HG03159 (cell line): ENCODE measurements at regions not wholly inside any gene's neighbourhood (a gene's known extent, or its start where the extent isn't known, plus 50 kb on each side); places are given as distances from the start of the nearest gene placed in this dataset.

ENCODE experiments used
- ATAC-seq: cut with Tn5 transposase; IDR thresholded peaks from one replicate; pipeline ENCODE4 v1.9.1; 2021; ENCODE audit warnings: mild to moderate bottlenecking, moderate library complexity; ENCODE audit not compliant: unreplicated experiment

GRCh38 chr15:39286706-39287105 lies 294.2 kb upstream of the THBS1 start:
- no peak for ATAC-seq

- no peak for ATAC-seq
These were observed 293.3 kb upstream of the THBS1 start for GRCh38 chr15:39287322-39288195.

- no peak for ATAC-seq
These were observed 290.0 kb upstream of the THBS1 start for GRCh38 chr15:39290711-39291435.

GRCh38 chr15:39291690-39292089 lies 289.2 kb upstream of the THBS1 start:
- ATAC-seq = no peak

GRCh38 chr15:39296955-39297354 lies 283.9 kb upstream of the THBS1 start:
- peak; percentile 60 for ATAC-seq

GRCh38 chr15:39298271-39298962 lies 282.5 kb upstream of the THBS1 start:
- ATAC-seq = no peak

GRCh38 chr15:39299486-39300267 lies 281.2 kb upstream of the THBS1 start:
- no peak for ATAC-seq

GRCh38 chr15:39300451-39301153 lies 280.3 kb upstream of the THBS1 start:
- no peak for ATAC-seq

- no peak for ATAC-seq
These were observed 279.3 kb upstream of the THBS1 start for GRCh38 chr15:39301589-39301999.

- no peak for ATAC-seq
These were observed 277.9 kb upstream of the THBS1 start for GRCh38 chr15:39302936-39303335.

GRCh38 chr15:39304201-39304841 lies 276.6 kb upstream of the THBS1 start:
- ATAC-seq = no peak

GRCh38 chr15:39304931-39305728 lies 275.7 kb upstream of the THBS1 start:
- no peak for ATAC-seq

GRCh38 chr15:39310633-39311032 lies 270.2 kb upstream of the THBS1 start:
- ATAC-seq = no peak

GRCh38 chr15:39312984-39313383 lies 267.9 kb upstream of the THBS1 start:
- ATAC-seq = no peak

GRCh38 chr15:39313467-39313866 lies 267.4 kb upstream of the THBS1 start:
- no peak for ATAC-seq

- ATAC-seq = no peak
These were observed 267.0 kb upstream of the THBS1 start for GRCh38 chr15:39313881-39314280.

- no peak for ATAC-seq
These were observed 265.6 kb upstream of the THBS1 start for GRCh38 chr15:39315206-39315850.

- ATAC-seq = no peak
These were observed 263.7 kb upstream of the THBS1 start for GRCh38 chr15:39317225-39317624.
